Naive thymus-derived CD4-positive, alpha-beta T cell (primary cell): ENCODE measurements at regions not wholly inside any gene's neighbourhood (a gene's known extent, or its start where the extent isn't known, plus 50 kb on each side); places are given as distances from the start of the nearest gene placed in this dataset.

ENCODE experiments used
- ATAC-seq: fragments of 150-1000 bp; cut with Tn5 transposase; 2 replicates; pipeline ENCODE4 v1.10.0; 2021; ENCODE audit warnings: mild to moderate bottlenecking, moderate library complexity
- CTCF ChIA-PET: fragments of 350-600 bp; sonication (Branson Sonifier 250); formaldehyde crosslinking; loops from one replicate; lab custom pipeline; 2021; ENCODE audit warnings: antibody characterized with exemption; lab: Charles Lee
- POLR2A ChIA-PET: fragments of 350-600 bp; sonication (Branson Sonifier 250); formaldehyde crosslinking; loops from one replicate; lab custom pipeline; 2021; ENCODE audit warnings: antibody characterized with exemption, inconsistent platforms; lab: Charles Lee
- DNase-seq, 9 donors: peaks; one replicate each; pipeline versions ENCODE4 v3.0.0 to v3.0.0-alpha.2; 2020 to 2022; ENCODE audit warnings: mixed read lengths in 1 of 9
- H3K27ac ChIP-seq: one replicate; pipeline ENCODE4 v1.7.0; 2013; ENCODE audit warnings: mild to moderate bottlenecking, low read depth, low read length, moderate library complexity
- H3K27me3 ChIP-seq, 2 donors: one replicate each; pipeline ENCODE4 v1.7.0; 2013; ENCODE audit warnings: low read length in 2 of 2, mild to moderate bottlenecking in 2 of 2, moderate library complexity in 2 of 2; ENCODE audit not compliant: control insufficient read depth in 2 of 2, insufficient read depth in 2 of 2
- H3K36me3 ChIP-seq, 3 experiments: 1 replicate in 2 of 3; 2 replicates in 1 of 3; pipeline ENCODE4 v1.7.0; 2013; ENCODE audit warnings: low read length in 3 of 3, mild to moderate bottlenecking in 3 of 3, moderate library complexity in 1 of 3; ENCODE audit not compliant: insufficient read depth in 3 of 3, control insufficient read depth in 2 of 3
- H3K4me1 ChIP-seq, 2 donors: one replicate each; pipeline ENCODE4 v1.7.0; 2013; ENCODE audit warnings: low read length in 2 of 2, mild to moderate bottlenecking in 2 of 2, moderate library complexity in 1 of 2; ENCODE audit not compliant: control insufficient read depth in 2 of 2, insufficient read depth in 2 of 2
- H3K4me3 ChIP-seq: 2 replicates; pipeline ENCODE4 v1.7.0; 2013; ENCODE audit warnings: mild to moderate bottlenecking, low read length
- H3K9me3 ChIP-seq, 3 experiments: 1 replicate in 2 of 3; 2 replicates in 1 of 3; pipeline ENCODE4 v1.7.0; 2013; ENCODE audit warnings: low read length in 3 of 3; ENCODE audit not compliant: control insufficient read depth in 2 of 3
- H3K27ac Mint-ChIP-seq, 9 donors: one replicate each; pipeline ENCODE4 v1.8.0; 2020 to 2022; ENCODE audit warnings: mixed read lengths in 9 of 9, mild to moderate bottlenecking in 8 of 9, moderate library complexity in 5 of 9, inconsistent platforms in 2 of 9
- H3K27me3 Mint-ChIP-seq, 5 donors: one replicate each; pipeline ENCODE4 v1.8.0; 2021 to 2022; ENCODE audit warnings: mixed read lengths in 5 of 5, mild to moderate bottlenecking in 1 of 5
- H3K36me3 Mint-ChIP-seq, 5 donors: one replicate each; pipeline ENCODE4 v1.8.0; 2020 to 2022; ENCODE audit warnings: mixed read lengths in 5 of 5, mild to moderate bottlenecking in 3 of 5, inconsistent platforms in 1 of 5
- H3K4me1 Mint-ChIP-seq, 7 donors: one replicate each; pipeline ENCODE4 v1.8.0; 2020 to 2022; ENCODE audit warnings: mixed read lengths in 7 of 7, mild to moderate bottlenecking in 3 of 7, inconsistent platforms in 1 of 7
- H3K4me3 Mint-ChIP-seq, 10 donors: one replicate each; pipeline ENCODE4 v1.8.0; 2020 to 2022; ENCODE audit warnings: mild to moderate bottlenecking in 10 of 10, mixed read lengths in 10 of 10, moderate library complexity in 6 of 10, inconsistent platforms in 2 of 10
- H3K9me3 Mint-ChIP-seq, 11 donors: one replicate each; pipeline ENCODE4 v1.8.0; 2020 to 2022; ENCODE audit warnings: mixed read lengths in 11 of 11, mild to moderate bottlenecking in 4 of 11, inconsistent platforms in 1 of 11, moderate library complexity in 1 of 11
- intact Hi-C, 2 donors: fragments of 100-400 bp; cut with micrococcal nuclease; formaldehyde crosslinking; loops; one replicate each; pipeline ENCODE4 v1.15.1; 2023

- Mint-ChIP-seq H3K9me3 (peaks cover 0 to 5% (median 0%) of the 10 kb centered on the region in 11 donors), H3K4me3 (no peak overlapping the region), H3K4me1 (no peaks in the 10 kb centered on the region), H3K27me3 (peaks cover 0 to 14% (median 5%) of the 10 kb centered on the region in 5 donors), H3K27ac (no peak overlapping the region), H3K36me3 (no peaks in the 10 kb centered on the region)
- no peak for ATAC-seq
- no peaks in the 10 kb centered on the region for H3K4me1 ChIP-seq
- ChIA-PET CTCF (no interaction called here), POLR2A (no interaction called here)
- H3K27me3 ChIP-seq, result no peaks in the 10 kb centered on the region
- no peaks in the 10 kb centered on the region for H3K36me3 ChIP-seq
- H3K27ac ChIP-seq, result no peak overlapping the region
- intact Hi-C loops, result no loop called here
- no peak overlapping the region for H3K4me3 ChIP-seq
- no peak for DNase-seq
- no peaks in the 10 kb centered on the region for H3K9me3 ChIP-seq
Measured at GRCh38 chr18:67661555-67661954, 145.0 kb upstream of the DSEL start.

GRCh38 chr18:67654101-67654500 lies 137.6 kb upstream of the DSEL start:
- H3K4me3 Mint-ChIP-seq, result no peak overlapping the region
- H3K27me3 ChIP-seq, result no peaks in the 10 kb centered on the region
- H3K4me1 Mint-ChIP-seq, result no peaks in the 10 kb centered on the region
- intact Hi-C loops, result no loop called here
- H3K9me3 Mint-ChIP-seq, result no peaks in the 10 kb centered on the region
- ChIA-PET CTCF (no interaction called here), POLR2A (no interaction called here)
- no peaks in the 10 kb centered on the region for H3K36me3 Mint-ChIP-seq
- H3K27me3 Mint-ChIP-seq, result peaks cover 0 to 5% (median under 1%) of the 10 kb centered on the region in 5 donors
- no peaks in the 10 kb centered on the region for H3K9me3 ChIP-seq
- H3K4me3 ChIP-seq, result no peak overlapping the region
- DNase-seq (no peak), ATAC-seq (no peak)
- H3K36me3 ChIP-seq, result no peaks in the 10 kb centered on the region
- no peak overlapping the region for H3K27ac ChIP-seq
- no peak overlapping the region for H3K27ac Mint-ChIP-seq
- no peaks in the 10 kb centered on the region for H3K4me1 ChIP-seq

GRCh38 chr18:67652288-67652687 lies 135.8 kb upstream of the DSEL start:
- no peak for ATAC-seq

GRCh38 chr18:67651438-67651837 lies 134.9 kb upstream of the DSEL start:
- Mint-ChIP-seq H3K27ac (no peak overlapping the region), H3K36me3 (no peaks in the 10 kb centered on the region), H3K4me1 (no peaks in the 10 kb centered on the region), H3K9me3 (no peaks in the 10 kb centered on the region), H3K27me3 (peaks cover 0 to 5% (median 0%) of the 10 kb centered on the region in 5 donors), H3K4me3 (no peak overlapping the region)
- ATAC-seq, result no peak
- intact Hi-C loops, result no loop called here
- Histone ChIP-seq H3K9me3 (no peaks in the 10 kb centered on the region), H3K27me3 (no peaks in the 10 kb centered on the region), H3K4me3 (no peak overlapping the region), H3K4me1 (no peaks in the 10 kb centered on the region), H3K27ac (no peak overlapping the region), H3K36me3 (no peaks in the 10 kb centered on the region)
- ChIA-PET CTCF (no interaction called here), POLR2A (no interaction called here)
- DNase-seq, result no peak

More at GRCh38 chr18:67652288-67652687, 135.8 kb upstream of the DSEL start:
- intact Hi-C loops, result no loop called here
- Histone ChIP-seq H3K27me3 (no peaks in the 10 kb centered on the region), H3K36me3 (no peaks in the 10 kb centered on the region), H3K9me3 (no peaks in the 10 kb centered on the region), H3K4me1 (no peaks in the 10 kb centered on the region), H3K4me3 (no peak overlapping the region), H3K27ac (no peak overlapping the region)
- Mint-ChIP-seq H3K4me3 (no peak overlapping the region), H3K27ac (no peak overlapping the region), H3K27me3 (peaks cover 0 to 5% (median 0%) of the 10 kb centered on the region in 5 donors), H3K4me1 (no peaks in the 10 kb centered on the region), H3K36me3 (no peaks in the 10 kb centered on the region), H3K9me3 (no peaks in the 10 kb centered on the region)
- POLR2A ChIA-PET, result no interaction called here
- no peak for DNase-seq
- CTCF ChIA-PET, result no interaction called here

- Mint-ChIP-seq H3K27ac (no peak overlapping the region), H3K9me3 (no peaks in the 10 kb centered on the region), H3K27me3 (peaks cover 0 to 5% (median 0%) of the 10 kb centered on the region in 5 donors), H3K4me3 (no peak overlapping the region), H3K36me3 (no peaks in the 10 kb centered on the region), H3K4me1 (no peaks in the 10 kb centered on the region)
- Histone ChIP-seq H3K27me3 (no peaks in the 10 kb centered on the region), H3K9me3 (no peaks in the 10 kb centered on the region), H3K4me1 (no peaks in the 10 kb centered on the region), H3K27ac (no peak overlapping the region), H3K4me3 (no peak overlapping the region), H3K36me3 (no peaks in the 10 kb centered on the region)
- DNase-seq, result no peak
- intact Hi-C loops, result no loop called here
- ChIA-PET POLR2A (no interaction called here), CTCF (no interaction called here)
- no peak for ATAC-seq
Measured at GRCh38 chr18:67650686-67651385, 134.3 kb upstream of the DSEL start.

- intact Hi-C loops, result no loop called here
- H3K4me1 ChIP-seq, result no peaks in the 10 kb centered on the region
Measured at GRCh38 chr18:67646890-67647289, 130.4 kb upstream of the DSEL start.

GRCh38 chr18:67644226-67644625 lies 127.7 kb upstream of the DSEL start:
- Histone ChIP-seq H3K27ac (no peak overlapping the region), H3K4me3 (no peak overlapping the region), H3K4me1 (no peaks in the 10 kb centered on the region), H3K27me3 (no peaks in the 10 kb centered on the region), H3K9me3 (no peaks in the 10 kb centered on the region), H3K36me3 (no peaks in the 10 kb centered on the region)
- no peak overlapping the region for H3K27ac Mint-ChIP-seq
- DNase-seq (no peak), ATAC-seq (no peak)
- no peak overlapping the region for H3K4me3 Mint-ChIP-seq
- intact Hi-C loops, result no loop called here
- no peaks in the 10 kb centered on the region for H3K36me3 Mint-ChIP-seq
- H3K27me3 Mint-ChIP-seq, result peaks cover 0 to 10% (median 0%) of the 10 kb centered on the region in 5 donors
- ChIA-PET CTCF (no interaction called here), POLR2A (no interaction called here)
- no peaks in the 10 kb centered on the region for H3K9me3 Mint-ChIP-seq
- no peaks in the 10 kb centered on the region for H3K4me1 Mint-ChIP-seq

More at GRCh38 chr18:67646890-67647289, 130.4 kb upstream of the DSEL start:
- ATAC-seq, result no peak
- H3K9me3 ChIP-seq, result no peaks in the 10 kb centered on the region
- no peak overlapping the region for H3K27ac ChIP-seq
- no peaks in the 10 kb centered on the region for H3K9me3 Mint-ChIP-seq
- no peak overlapping the region for H3K4me3 Mint-ChIP-seq
- H3K27ac Mint-ChIP-seq, result no peak overlapping the region
- ChIA-PET CTCF (no interaction called here), POLR2A (no interaction called here)
- H3K36me3 ChIP-seq, result no peaks in the 10 kb centered on the region
- H3K27me3 ChIP-seq, result no peaks in the 10 kb centered on the region
- no peaks in the 10 kb centered on the region for H3K27me3 Mint-ChIP-seq
- no peak overlapping the region for H3K4me3 ChIP-seq
- no peaks in the 10 kb centered on the region for H3K4me1 Mint-ChIP-seq
- no peak for DNase-seq
- no peaks in the 10 kb centered on the region for H3K36me3 Mint-ChIP-seq
